H9 (cell line): ENCODE measurements at regions not wholly inside any gene's neighbourhood (a gene's known extent, or its start where the extent isn't known, plus 50 kb on each side); places are given as distances from the start of the nearest gene placed in this dataset.
A peak's percentile ranks its signal among the peaks of the same experiment; 100 is the strongest.

Experiments used
- DNase-seq: peaks from one replicate; pipeline ENCODE4 v3.0.0-alpha.2; 2017
- H2AFZ ChIP-seq: one replicate; pipeline ENCODE4 v1.6.1; 2013; ENCODE audit warnings: mild to moderate bottlenecking, low read length, control low read depth, moderate library complexity
- H2AK5ac ChIP-seq: 2 replicates; pipeline ENCODE4 v1.6.1; 2013; ENCODE audit warnings: low read length, control low read depth, mixed read lengths; ENCODE audit not compliant: insufficient read length
- H2BK120ac ChIP-seq: one replicate; pipeline ENCODE4 v1.6.1; 2013; ENCODE audit warnings: low read depth, mild to moderate bottlenecking, low read length, control low read depth, inconsistent platforms; ENCODE audit not compliant: poor library complexity, severe bottlenecking
- H2BK12ac ChIP-seq: 2 replicates; pipeline ENCODE4 v1.6.1; 2013; ENCODE audit warnings: low read length, control low read depth, mixed read lengths, low read depth; ENCODE audit not compliant: insufficient read length
- H2BK15ac ChIP-seq: 2 replicates; pipeline ENCODE4 v1.6.1; 2013; ENCODE audit warnings: low read depth, low read length, control low read depth
- H2BK20ac ChIP-seq: one replicate; pipeline ENCODE4 v1.6.1; 2013; ENCODE audit warnings: low read depth, mild to moderate bottlenecking, low read length, control low read depth, inconsistent platforms; ENCODE audit not compliant: poor library complexity, severe bottlenecking
- H2BK5ac ChIP-seq: 2 replicates; pipeline ENCODE4 v1.6.1; 2013; ENCODE audit warnings: low read length, control low read depth, mixed read lengths; ENCODE audit not compliant: insufficient read length
- H3K14ac ChIP-seq: 2 replicates; pipeline ENCODE4 v1.6.1; 2013; ENCODE audit warnings: low read length, control low read depth; ENCODE audit not compliant: insufficient read depth
- H3K18ac ChIP-seq: 2 replicates; pipeline ENCODE4 v1.6.1; 2013; ENCODE audit warnings: low read depth, mild to moderate bottlenecking, mixed read lengths, low read length, control low read depth; ENCODE audit not compliant: insufficient read length
- H3K23ac ChIP-seq: 2 replicates; pipeline ENCODE4 v1.6.1; 2013; ENCODE audit warnings: low read length, control low read depth, mixed read lengths, low read depth; ENCODE audit not compliant: insufficient read length
- H3K23me2 ChIP-seq: 2 replicates; pipeline ENCODE4 v1.6.1; 2013; ENCODE audit warnings: low read depth, mild to moderate bottlenecking, mixed read lengths, low read length, control low read depth; ENCODE audit not compliant: insufficient read length, poor library complexity, severe bottlenecking
- H3K27ac ChIP-seq: 2 replicates; pipeline ENCODE4 v1.5.1; 2013; ENCODE audit warnings: low read length, control low read depth, mixed read lengths, low read depth; ENCODE audit not compliant: insufficient read length
- H3K27me3 ChIP-seq: 2 replicates; pipeline ENCODE4 v1.6.1; 2013; ENCODE audit warnings: low read length, control low read depth, inconsistent platforms; ENCODE audit not compliant: insufficient read depth
- H3K4ac ChIP-seq: 2 replicates; pipeline ENCODE4 v1.6.1; 2013; ENCODE audit warnings: low read depth, mild to moderate bottlenecking, control low read depth, inconsistent platforms, low read length, moderate library complexity
- H3K4me1 ChIP-seq: 2 replicates; pipeline ENCODE4 v1.6.1; 2013; ENCODE audit warnings: low read length, control low read depth, inconsistent platforms; ENCODE audit not compliant: insufficient read depth
- H3K4me2 ChIP-seq: 2 replicates; pipeline ENCODE4 v1.6.1; 2013; ENCODE audit warnings: low read length, control low read depth, mixed read lengths; ENCODE audit not compliant: insufficient read length, insufficient read depth
- H3K56ac ChIP-seq: 2 replicates; pipeline ENCODE4 v1.6.1; 2013; ENCODE audit warnings: low read depth, mild to moderate bottlenecking, mixed read lengths, low read length, control low read depth; ENCODE audit not compliant: insufficient read length
- H3K79me1 ChIP-seq: 2 replicates; pipeline ENCODE4 v1.6.1; 2013; ENCODE audit warnings: low read depth, mild to moderate bottlenecking, moderate library complexity, low read length, control low read depth, inconsistent platforms; ENCODE audit not compliant: insufficient read depth, poor library complexity, severe bottlenecking
- H3K79me2 ChIP-seq: 2 replicates; pipeline ENCODE4 v1.6.1; 2013; ENCODE audit warnings: low read length, control low read depth, inconsistent platforms; ENCODE audit not compliant: insufficient read depth
- H3K9ac ChIP-seq: 2 replicates; pipeline ENCODE4 v1.6.1; 2013; ENCODE audit warnings: low read length, control low read depth, mixed read lengths; ENCODE audit not compliant: insufficient read length; ENCODE audit errors: extremely low read depth
- H3K9me3 ChIP-seq: one replicate; pipeline ENCODE4 v1.6.1; 2013; ENCODE audit warnings: low read depth, low read length, inconsistent platforms; ENCODE audit not compliant: control insufficient read depth
- H3T11ph ChIP-seq: one replicate; pipeline ENCODE4 v1.6.1; 2013; ENCODE audit warnings: mild to moderate bottlenecking, low read length, control low read depth, inconsistent platforms
- H4K20me1 ChIP-seq: one replicate; pipeline ENCODE4 v1.6.1; 2013; ENCODE audit not compliant: control insufficient read depth, insufficient read length, insufficient read depth
- H4K5ac ChIP-seq: 2 replicates; pipeline ENCODE4 v1.6.1; 2013; ENCODE audit warnings: low read depth, mild to moderate bottlenecking, mixed read lengths, low read length, control low read depth; ENCODE audit not compliant: insufficient read length
- H4K8ac ChIP-seq: replicated peaks from 2 replicates; pipeline ENCODE4 v1.6.1; 2013; ENCODE audit warnings: low read length, control low read depth, mixed read lengths, low read depth; ENCODE audit not compliant: insufficient read length
- H4K91ac ChIP-seq: 2 replicates; pipeline ENCODE4 v1.6.1; 2013; ENCODE audit warnings: low read depth, mild to moderate bottlenecking, moderate library complexity, mixed read lengths, low read length, control low read depth; ENCODE audit not compliant: insufficient read length
- H3K27ac Mint-ChIP-seq, 3 experiments: 2 replicates in 2 of 3; 3 replicates in 1 of 3; pipeline ENCODE4 v1.8.0; 2020 to 2021; ENCODE audit warnings: mixed read lengths in 3 of 3, mild to moderate bottlenecking in 1 of 3, moderate library complexity in 1 of 3
- H3K27me3 Mint-ChIP-seq: 2 replicates; pipeline ENCODE4 v1.8.0; 2021; ENCODE audit warnings: low read depth, mild to moderate bottlenecking, moderate library complexity, mixed read lengths
- H3K36me3 Mint-ChIP-seq, 3 experiments: 2 replicates in 2 of 3; 3 replicates in 1 of 3; pipeline ENCODE4 v1.8.0; 2020 to 2021; ENCODE audit warnings: low read depth in 3 of 3, mixed read lengths in 3 of 3; ENCODE audit not compliant: insufficient read depth in 1 of 3
- H3K4me1 Mint-ChIP-seq, 2 experiments: 2 replicates each; pipeline ENCODE4 v1.8.0; 2020; ENCODE audit warnings: mixed read lengths in 2 of 2
- H3K4me3 Mint-ChIP-seq, 2 experiments: 2 replicates in 1 of 2; 3 replicates in 1 of 2; pipeline ENCODE4 v1.8.0; 2020 to 2021; ENCODE audit warnings: mild to moderate bottlenecking in 2 of 2, mixed read lengths in 2 of 2, moderate library complexity in 1 of 2
- H3K9me3 Mint-ChIP-seq, 2 experiments: 2 replicates in 1 of 2; 3 replicates in 1 of 2; pipeline ENCODE4 v1.8.0; 2020; ENCODE audit warnings: mild to moderate bottlenecking in 2 of 2, mixed read lengths in 2 of 2, moderate library complexity in 1 of 2
- WGBS: extraction: QIAGEN DNeasy Blood & Tissue Kit; methylation state at CpG from one replicate; pipeline ENCODE4 v1.1.7; 2013; ENCODE audit warnings: missing lambda C conversion rate, low lambda C conversion rate, mixed read lengths; ENCODE audit not compliant: insufficient read length; ENCODE audit errors: extremely low coverage; 5-methylcytosine and 5-hydroxymethylcytosine counted together
- TF ChIP-seq, protein P1 (sequence below): fragments of 200-600 bp; sonication (generic); conservative IDR thresholded peaks from 3 replicates; pipeline ENCODE4 v1.8.0; 2021; ENCODE audit warnings: antibody characterized with exemption, mild to moderate bottlenecking

- H2BK12ac ChIP-seq = no peak overlapping the region
- no peak overlapping the region for H2BK120ac ChIP-seq
- H2BK15ac ChIP-seq = no peak overlapping the region
- Mint-ChIP-seq H3K9me3 (peaks cover 3 to 6% of the 10 kb centered on the region in 2 experiments; a peak in 3 of 5 replicates), H3K36me3 (peaks cover 3 to 15% (median 12%) of the 10 kb centered on the region in 3 experiments; a peak in 5 of 7 replicates), H3K4me1 (peaks cover 41 to 52% of the 10 kb centered on the region in 2 experiments), H3K27me3 (no peaks in the 10 kb centered on the region), H3K4me3 (no peak overlapping the region), H3K27ac (peak overlapping the region in 2 of 3 experiments; percentile 93 to 97; a peak in 3 of 7 replicates)
- H2AFZ ChIP-seq = no peak overlapping the region
- no CpG with 5 or more reads among the region's 1 CpG for WGBS
- no peak overlapping the region for H2BK20ac ChIP-seq
- H3K9ac ChIP-seq = no peak overlapping the region
- no peak for DNase-seq
- TF ChIP-seq, protein P1, sequence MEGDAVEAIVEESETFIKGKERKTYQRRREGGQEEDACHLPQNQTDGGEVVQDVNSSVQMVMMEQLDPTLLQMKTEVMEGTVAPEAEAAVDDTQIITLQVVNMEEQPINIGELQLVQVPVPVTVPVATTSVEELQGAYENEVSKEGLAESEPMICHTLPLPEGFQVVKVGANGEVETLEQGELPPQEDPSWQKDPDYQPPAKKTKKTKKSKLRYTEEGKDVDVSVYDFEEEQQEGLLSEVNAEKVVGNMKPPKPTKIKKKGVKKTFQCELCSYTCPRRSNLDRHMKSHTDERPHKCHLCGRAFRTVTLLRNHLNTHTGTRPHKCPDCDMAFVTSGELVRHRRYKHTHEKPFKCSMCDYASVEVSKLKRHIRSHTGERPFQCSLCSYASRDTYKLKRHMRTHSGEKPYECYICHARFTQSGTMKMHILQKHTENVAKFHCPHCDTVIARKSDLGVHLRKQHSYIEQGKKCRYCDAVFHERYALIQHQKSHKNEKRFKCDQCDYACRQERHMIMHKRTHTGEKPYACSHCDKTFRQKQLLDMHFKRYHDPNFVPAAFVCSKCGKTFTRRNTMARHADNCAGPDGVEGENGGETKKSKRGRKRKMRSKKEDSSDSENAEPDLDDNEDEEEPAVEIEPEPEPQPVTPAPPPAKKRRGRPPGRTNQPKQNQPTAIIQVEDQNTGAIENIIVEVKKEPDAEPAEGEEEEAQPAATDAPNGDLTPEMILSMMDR = no peak
- H3K23me2 ChIP-seq = no peaks in the 10 kb centered on the region
- H3K27ac ChIP-seq = no peak overlapping the region
- no peak overlapping the region for H3K4me2 ChIP-seq
- no peaks in the 10 kb centered on the region for H4K20me1 ChIP-seq
- H3K56ac ChIP-seq = no peak overlapping the region
- no peak overlapping the region for H3K14ac ChIP-seq
- no peak overlapping the region for H2BK5ac ChIP-seq
- peaks cover 2% of the 10 kb centered on the region; the same call in 1 of the 2 replicates for H3K79me2 ChIP-seq
- H3K27me3 ChIP-seq = no peaks in the 10 kb centered on the region
- no peak overlapping the region for H3T11ph ChIP-seq
- no peak overlapping the region for H3K4ac ChIP-seq
- H3K79me1 ChIP-seq = no peaks in the 10 kb centered on the region
- H3K18ac ChIP-seq = peak overlapping the region; percentile 21
- H4K91ac ChIP-seq = no peak overlapping the region
- H3K23ac ChIP-seq = no peak overlapping the region
- H3K9me3 ChIP-seq = no peaks in the 10 kb centered on the region
- peaks cover 12% of the 10 kb centered on the region for H3K4me1 ChIP-seq
- H2AK5ac ChIP-seq = no peak overlapping the region
- no peak overlapping the region for H4K5ac ChIP-seq
- no peak overlapping the region for H4K8ac ChIP-seq
Measured at GRCh38 chr1:75673399-75673798, 51.1 kb upstream of the ACADM start.
